IPS-18a (cell line): ENCODE measurements at regions not wholly inside any gene's neighbourhood (a gene's known extent, or its start where the extent isn't known, plus 50 kb on each side); places are given as distances from the start of the nearest gene placed in this dataset.
"Not testable (repeated sequence)": the region's sequence is repeated elsewhere in the genome, so short reads cannot be mapped to it uniquely, and the experiment has no call there.

ENCODE experiments used
- H3K27ac ChIP-seq: one replicate; pipeline ENCODE4 v1.5.1; 2013; ENCODE audit warnings: low read length
- H3K27me3 ChIP-seq: one replicate; pipeline ENCODE4 v1.6.1; 2013; ENCODE audit warnings: mild to moderate bottlenecking, low read length; ENCODE audit not compliant: control insufficient read depth, insufficient read depth
- H3K36me3 ChIP-seq: one replicate; pipeline ENCODE4 v1.6.1; 2013; ENCODE audit warnings: low read depth, low read length; ENCODE audit not compliant: control insufficient read depth
- H3K4me1 ChIP-seq: one replicate; pipeline ENCODE4 v1.6.1; 2013; ENCODE audit warnings: low read depth, low read length; ENCODE audit not compliant: control insufficient read depth
- H3K4me3 ChIP-seq: one replicate; pipeline ENCODE4 v1.5.1; 2013; ENCODE audit warnings: low read length
- H3K9ac ChIP-seq: one replicate; pipeline ENCODE4 v1.6.1; 2013; ENCODE audit warnings: mild to moderate bottlenecking, low read length, moderate library complexity
- H3K9me3 ChIP-seq: one replicate; pipeline ENCODE4 v1.6.1; 2013; ENCODE audit warnings: low read depth, low read length; ENCODE audit not compliant: control insufficient read depth

GRCh38 chrX:10469-11458 is 270.4 kb upstream of the PLCXD1 start:
- H3K9me3 ChIP-seq: not testable (repeated sequence)

GRCh38 chrX:13821-14443 is 267.2 kb upstream of the PLCXD1 start:
- H3K4me1 ChIP-seq, H3K36me3 ChIP-seq, H3K4me3 ChIP-seq, H3K27ac ChIP-seq, H3K27me3 ChIP-seq, H3K9ac ChIP-seq, H3K9me3 ChIP-seq: not testable (repeated sequence)

More at GRCh38 chrX:10469-11458, 270.4 kb upstream of the PLCXD1 start:
- H3K4me1 ChIP-seq, H3K4me3 ChIP-seq, H3K36me3 ChIP-seq, H3K9ac ChIP-seq, H3K27ac ChIP-seq, H3K27me3 ChIP-seq: not testable (repeated sequence)

GRCh38 chrX:14452-14851 is 266.7 kb upstream of the PLCXD1 start:
- not testable (repeated sequence) for H3K9me3 ChIP-seq, H3K36me3 ChIP-seq, H3K4me1 ChIP-seq, H3K27ac ChIP-seq, H3K9ac ChIP-seq, H3K4me3 ChIP-seq, H3K27me3 ChIP-seq

GRCh38 chrX:18768-19454 is 262.3 kb upstream of the PLCXD1 start:
- not testable (repeated sequence) for H3K27ac ChIP-seq, H3K36me3 ChIP-seq

GRCh38 chrX:19455-19827 is 261.7 kb upstream of the PLCXD1 start:
- H3K4me1 ChIP-seq, H3K36me3 ChIP-seq, H3K27me3 ChIP-seq, H3K9ac ChIP-seq, H3K4me3 ChIP-seq, H3K27ac ChIP-seq, H3K9me3 ChIP-seq: not testable (repeated sequence)

More at GRCh38 chrX:18768-19454, 262.3 kb upstream of the PLCXD1 start:
- not testable (repeated sequence) for H3K9me3 ChIP-seq, H3K4me1 ChIP-seq, H3K27me3 ChIP-seq, H3K4me3 ChIP-seq, H3K9ac ChIP-seq

GRCh38 chrX:19912-20571 is 261.1 kb upstream of the PLCXD1 start:
- Histone ChIP-seq H3K27ac (no peak overlapping the region), H3K4me3 (peak overlapping the region; percentile 43), H3K9ac (no peak overlapping the region)

GRCh38 chrX:24139-24538 is 257.0 kb upstream of the PLCXD1 start:
- not testable (repeated sequence) for H3K27ac ChIP-seq, H3K27me3 ChIP-seq, H3K4me1 ChIP-seq, H3K36me3 ChIP-seq, H3K4me3 ChIP-seq, H3K9ac ChIP-seq, H3K9me3 ChIP-seq

More at GRCh38 chrX:19912-20571, 261.1 kb upstream of the PLCXD1 start:
- Histone ChIP-seq H3K9me3 (no peaks in the 10 kb centered on the region), H3K27me3 (peaks cover 8% of the 10 kb centered on the region), H3K4me1 (no peaks in the 10 kb centered on the region), H3K36me3 (no peaks in the 10 kb centered on the region)
